ENCODE measurements at regions not wholly inside any gene's neighbourhood (a gene's known extent, or its start where the extent isn't known, plus 50 kb on each side); places are given as distances from the start of the nearest gene placed in this dataset.

GRCh38 chr7:135842446-135843179 lies 94.0 kb upstream of the FAM180A start:
- H3K27me3 ChIP-seq: no peaks in the 10 kb centered on the region
- no peaks in the 10 kb centered on the region for H3K4me1 ChIP-seq
- H3K4me3 ChIP-seq: no peak overlapping the region
- no peak overlapping the region for H3K27ac ChIP-seq
- no peaks in the 10 kb centered on the region for H3K9me3 ChIP-seq
- ATAC-seq: no peak
- TF ChIP-seq POLR2AphosphoS5 (IDR thresholded peaks at IDR 0.05): no peak
- TF ChIP-seq CTCF (IDR thresholded peaks at IDR 0.05): no peak
- TF ChIP-seq EP300 (IDR thresholded peaks at IDR 0.05): no peak
- no peaks in the 10 kb centered on the region for H3K36me3 ChIP-seq
- 92 to 100% methylated on average over 1 to 2 of the region's 2 CpGs for WGBS, 2 donors (ENCODE audit: low coverage in 1 of 2)

- H3K9me3 ChIP-seq: no peaks in the 10 kb centered on the region
- H3K27me3 ChIP-seq: no peaks in the 10 kb centered on the region
- H3K27ac ChIP-seq: no peak overlapping the region
- no peaks in the 10 kb centered on the region for H3K4me1 ChIP-seq
- no peak for TF ChIP-seq EP300 (IDR thresholded peaks at IDR 0.05)
- no peak for TF ChIP-seq POLR2AphosphoS5 (IDR thresholded peaks at IDR 0.05)
- TF ChIP-seq CTCF (IDR thresholded peaks at IDR 0.05): no peak
- no peak for TF ChIP-seq POLR2A (IDR thresholded peaks at IDR 0.05)
- H3K36me3 ChIP-seq: no peaks in the 10 kb centered on the region
- no peak overlapping the region for H3K4me3 ChIP-seq
- ATAC-seq: no peak
Observed at GRCh38 chr7:135840591-135840990, 92.0 kb upstream of the FAM180A start.

GRCh38 chr7:135837675-135838074 lies 89.1 kb upstream of the FAM180A start:
- H3K9me3 ChIP-seq: no peaks in the 10 kb centered on the region
- no peaks in the 10 kb centered on the region for H3K4me1 ChIP-seq
- H3K27ac ChIP-seq: no peak overlapping the region
- no peak for TF ChIP-seq POLR2AphosphoS5 (IDR thresholded peaks at IDR 0.05)
- TF ChIP-seq EP300 (IDR thresholded peaks at IDR 0.05): no peak
- no peak for TF ChIP-seq POLR2A (IDR thresholded peaks at IDR 0.05)
- TF ChIP-seq CTCF (IDR thresholded peaks at IDR 0.05): no peak
- H3K27me3 ChIP-seq: no peaks in the 10 kb centered on the region
- 49 to 71% methylated on average over 2 of the region's 2 CpGs for WGBS, 2 donors (ENCODE audit: low coverage in 1 of 2)
- H3K4me3 ChIP-seq: no peak overlapping the region
- ATAC-seq: no peak
- H3K36me3 ChIP-seq: no peaks in the 10 kb centered on the region

- no peaks in the 10 kb centered on the region for H3K27me3 ChIP-seq
- no peak overlapping the region for H3K27ac ChIP-seq
- ATAC-seq: no peak
- TF ChIP-seq POLR2AphosphoS5 (IDR thresholded peaks at IDR 0.05) (no peak), POLR2A (IDR thresholded peaks at IDR 0.05) (no peak), EP300 (IDR thresholded peaks at IDR 0.05) (no peak), CTCF (IDR thresholded peaks at IDR 0.05) (no peak)
- H3K9me3 ChIP-seq: no peaks in the 10 kb centered on the region
- 45 to 60% methylated on average over 7 to 8 of the region's 8 CpGs for WGBS, 2 donors (ENCODE audit: low coverage in 1 of 2)
- no peaks in the 10 kb centered on the region for H3K4me1 ChIP-seq
- no peak overlapping the region for H3K4me3 ChIP-seq
- no peaks in the 10 kb centered on the region for H3K36me3 ChIP-seq
Observed at GRCh38 chr7:135834266-135834665, 85.7 kb upstream of the FAM180A start.

GRCh38 chr7:135833642-135834041 lies 85.0 kb upstream of the FAM180A start:
- H3K4me3 ChIP-seq: no peak overlapping the region
- no peak for TF ChIP-seq CTCF (IDR thresholded peaks at IDR 0.05)
- TF ChIP-seq POLR2A (IDR thresholded peaks at IDR 0.05): no peak
- TF ChIP-seq POLR2AphosphoS5 (IDR thresholded peaks at IDR 0.05): no peak
- no peak for TF ChIP-seq EP300 (IDR thresholded peaks at IDR 0.05)
- no peaks in the 10 kb centered on the region for H3K27me3 ChIP-seq
- no peaks in the 10 kb centered on the region for H3K4me1 ChIP-seq
- no peak for ATAC-seq
- no peak overlapping the region for H3K27ac ChIP-seq
- 47 to 63% methylated on average over 2 to 4 of the region's 4 CpGs for WGBS, 2 donors (ENCODE audit: low coverage in 1 of 2)
- H3K36me3 ChIP-seq: no peaks in the 10 kb centered on the region
- H3K9me3 ChIP-seq: no peaks in the 10 kb centered on the region

Measured in gastroesophageal sphincter (tissue), 4 donors.